ENCODE measurements at regions not wholly inside any gene's neighbourhood (a gene's known extent, or its start where the extent isn't known, plus 50 kb on each side); places are given as distances from the start of the nearest gene placed in this dataset.

- TF ChIP-seq CTCF (IDR thresholded peaks at IDR 0.05; ENCODE audit: poor library complexity), result peak; percentile 57
- no peak for TF ChIP-seq EZH2 (IDR thresholded peaks at IDR 0.05; ENCODE audit: borderline replicate concordance)
- TF ChIP-seq EZH2phosphoT487 (IDR thresholded peaks at IDR 0.05; ENCODE audit: low read depth, severe bottlenecking, unreplicated experiment), result no peak
Observed at GRCh38 chr6:71190809-71191208, 97.8 kb upstream of the OGFRL1 start.

All from hepatocyte (in vitro differentiated cells).